Stimulated activated CD8-positive, alpha-beta memory T cell treated with anti-CD3 and anti-CD28 coated beads, Interleukin-7, amount 100 ng/mL, for 1 hour (primary cell): ENCODE measurements at regions not wholly inside any gene's neighbourhood (a gene's known extent, or its start where the extent isn't known, plus 50 kb on each side); places are given as distances from the start of the nearest gene placed in this dataset.

Experiments
- DNase-seq, 2 donors: peaks; one replicate each; pipeline ENCODE4 v3.0.0-alpha.2; 2020; ENCODE audit warnings: low read depth in 2 of 2

GRCh38 chr6:134529305-134529704 lies 211.4 kb upstream of the SGK1 start:
- no peak for DNase-seq

- no peak for DNase-seq
Measured at GRCh38 chr6:134527108-134527787, 209.3 kb upstream of the SGK1 start.

DNA sequence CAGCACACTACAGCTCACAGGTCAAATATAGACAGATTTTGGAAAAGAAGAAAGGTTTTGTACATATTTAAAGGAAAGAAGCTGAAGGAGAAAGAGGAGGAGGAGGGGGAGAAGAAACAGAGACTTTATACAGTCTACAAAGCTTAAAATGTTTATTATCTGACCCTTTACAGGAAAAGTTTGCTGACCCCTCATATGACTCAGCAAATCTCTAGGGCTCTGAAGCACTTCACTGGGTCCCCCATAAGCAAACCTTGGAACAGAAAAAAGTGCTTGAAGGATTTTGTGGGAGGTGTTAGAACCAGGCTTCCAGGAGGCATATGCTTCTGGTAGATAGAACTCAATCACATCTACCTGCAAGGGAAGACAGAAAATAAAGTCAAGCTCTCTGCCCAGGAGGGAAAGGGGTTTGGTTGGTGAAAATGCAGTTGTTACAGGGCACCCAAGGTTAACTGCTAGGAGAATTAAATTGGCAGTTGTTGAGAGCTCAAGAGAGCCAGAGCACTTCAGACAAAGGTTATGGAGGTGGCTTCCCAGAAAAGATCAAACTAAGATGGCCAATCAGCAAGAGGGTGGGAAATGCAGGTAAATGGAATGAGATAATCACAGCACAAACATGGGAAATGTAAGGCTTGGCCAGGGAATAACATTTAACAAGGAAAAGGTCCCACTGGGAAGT lies 207.4 kb upstream of the SGK1 start:
- DNase-seq: no peak

DNA sequence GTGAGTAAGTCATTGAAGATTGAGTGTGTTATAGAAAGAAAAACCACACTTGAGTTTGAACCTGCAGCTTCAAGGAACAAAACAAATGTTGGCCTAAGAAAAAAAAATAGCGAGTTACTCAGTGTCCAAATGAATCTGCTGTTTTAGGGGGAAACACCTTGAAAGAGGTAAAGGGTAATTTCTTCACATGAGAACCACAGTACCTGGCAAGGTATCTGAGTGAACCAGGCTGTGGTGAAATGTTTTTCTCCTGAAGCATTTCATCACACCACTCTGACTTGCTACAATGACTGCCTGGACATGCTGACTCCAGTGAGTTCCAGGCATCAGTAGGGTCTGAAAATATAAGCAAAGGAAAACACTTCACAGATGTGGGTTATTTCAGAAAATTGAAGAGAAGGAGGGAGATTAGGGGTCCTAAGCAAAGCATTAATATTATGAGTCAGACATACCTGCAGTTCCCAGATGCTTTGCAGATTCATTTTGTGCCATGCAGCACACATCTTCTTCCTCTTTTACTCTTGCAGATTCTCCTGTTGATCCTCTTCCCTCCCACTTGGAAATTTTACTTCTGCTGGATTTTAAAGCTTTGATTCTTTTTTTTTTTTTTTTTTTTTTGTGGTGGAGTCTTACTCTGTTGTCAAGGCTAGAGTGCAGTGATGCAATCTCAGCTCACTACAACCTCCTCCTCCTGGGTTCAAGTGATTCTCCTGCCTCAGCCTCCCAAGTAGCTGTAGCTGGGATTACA lies 206.2 kb upstream of the SGK1 start:
- DNase-seq: no peak

- no peak for DNase-seq
Measured at GRCh38 chr6:134523051-134523450, 205.1 kb upstream of the SGK1 start.

DNA sequence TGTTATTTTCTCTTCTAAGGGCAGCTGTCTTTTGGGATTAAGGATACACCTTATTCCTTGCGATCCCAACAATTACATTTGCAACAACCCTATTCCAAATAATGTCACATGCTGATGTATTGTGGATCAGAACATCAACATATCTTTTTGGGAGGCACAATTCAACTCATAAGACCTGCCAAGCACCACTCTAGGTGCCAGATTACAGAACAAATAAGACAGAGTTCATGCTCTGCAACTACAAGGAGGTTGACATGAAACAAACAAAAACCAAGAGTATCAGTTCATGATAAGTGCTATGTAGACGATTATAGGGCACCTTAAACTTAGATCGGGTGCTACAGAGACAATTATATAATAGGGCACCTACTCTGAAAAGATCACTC lies 203.2 kb upstream of the SGK1 start:
- DNase-seq: no peak

GRCh38 chr6:134520181-134521115 lies 202.5 kb upstream of the SGK1 start:
- no peak for DNase-seq

GRCh38 chr6:134519465-134519864 lies 201.6 kb upstream of the SGK1 start:
- DNase-seq: no peak

DNA sequence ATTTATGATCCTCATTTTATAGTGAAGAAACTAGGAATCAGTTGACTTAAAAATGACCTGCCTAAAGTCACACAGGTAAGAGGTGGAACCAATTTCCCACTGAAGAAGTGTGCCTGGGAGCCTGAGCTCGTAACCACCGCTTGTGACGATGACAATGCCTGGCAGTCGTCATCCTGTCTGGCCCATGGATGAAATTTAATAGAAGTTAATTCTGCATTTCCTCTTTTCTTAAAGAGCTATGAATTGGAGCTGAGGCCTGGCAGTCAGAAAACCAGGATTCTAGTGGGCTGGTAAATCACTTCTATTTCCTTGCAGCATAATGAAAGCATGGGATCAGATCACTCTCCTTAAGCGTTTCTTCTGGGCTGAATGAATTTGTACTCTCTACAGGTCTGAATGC lies 200.0 kb upstream of the SGK1 start:
- DNase-seq: no peak

- no peak for DNase-seq
Measured at GRCh38 chr6:134517145-134517658, 199.3 kb upstream of the SGK1 start.

DNA sequence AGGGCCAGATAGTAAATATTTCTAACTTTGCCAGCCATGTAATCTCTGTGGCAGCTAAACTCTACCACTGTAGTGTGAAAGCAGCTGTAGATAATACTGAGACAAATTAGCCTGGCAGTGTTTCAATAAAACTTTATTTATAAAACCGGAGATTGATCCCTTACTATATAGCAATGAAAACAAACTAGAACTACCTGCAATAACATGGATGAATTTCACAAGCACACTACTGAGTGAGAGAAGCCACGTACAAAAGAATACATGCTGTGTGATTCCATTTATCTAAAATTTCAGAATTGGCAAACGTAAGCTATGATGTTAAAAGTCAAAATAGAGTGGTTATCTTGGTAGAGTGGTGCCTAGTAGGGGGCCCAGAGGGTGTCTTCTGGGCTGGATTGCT lies 198.7 kb upstream of the SGK1 start:
- DNase-seq: no peak

- no peak for DNase-seq
Measured at GRCh38 chr6:134515986-134516385, 198.1 kb upstream of the SGK1 start.

DNA sequence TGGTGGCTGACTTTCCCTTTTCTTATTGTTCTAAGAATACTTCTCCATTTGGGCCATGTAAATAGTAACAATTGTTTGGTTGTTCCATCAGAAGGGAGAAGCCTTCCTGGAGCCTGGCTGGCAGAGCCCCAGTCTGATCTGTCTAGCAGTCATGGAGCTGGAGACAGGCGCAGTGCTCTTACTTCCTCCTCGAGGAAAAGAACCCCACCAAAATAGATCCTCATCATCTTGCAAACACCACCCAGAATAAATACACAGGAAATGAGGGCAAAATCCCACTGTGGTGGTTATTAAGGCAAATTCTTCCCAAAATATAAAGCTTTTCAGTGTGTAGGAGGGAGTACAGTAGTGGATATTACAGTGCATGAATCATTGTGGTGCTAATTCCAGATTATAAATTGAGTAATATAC lies 195.1 kb upstream of the SGK1 start:
- DNase-seq: no peak

DNA sequence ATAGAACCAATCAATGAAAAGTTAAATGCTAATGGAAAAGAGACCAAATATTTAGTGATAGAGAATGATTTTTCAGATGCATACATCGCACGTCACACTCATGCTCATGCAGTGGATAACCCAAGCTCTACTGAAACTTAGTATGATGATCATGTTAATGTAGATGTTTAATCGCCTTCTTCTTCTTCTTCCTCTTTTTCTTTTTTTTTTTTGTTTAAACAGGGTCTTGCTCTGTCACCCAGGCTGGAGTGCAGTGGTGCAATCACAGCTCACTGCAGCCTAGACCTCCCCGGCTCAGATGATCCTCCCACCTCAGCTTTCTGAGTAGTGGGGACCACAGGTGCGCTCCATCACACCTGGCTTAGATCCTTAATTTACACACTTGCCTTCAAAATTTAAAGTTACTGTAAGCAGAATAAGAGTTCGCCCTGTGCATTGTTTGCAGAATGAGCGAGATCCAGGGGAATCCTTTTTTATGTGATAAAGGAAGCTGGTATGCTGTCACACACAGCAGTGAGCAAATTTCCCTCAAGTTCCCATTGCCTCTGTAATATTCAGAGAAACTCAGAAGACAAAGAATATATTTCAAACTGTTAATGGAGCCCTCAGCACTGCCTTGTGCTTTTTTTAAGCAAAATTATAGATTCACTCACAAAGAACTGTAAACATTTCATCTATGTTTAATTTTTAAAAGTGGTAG lies 194.2 kb upstream of the SGK1 start:
- no peak for DNase-seq

DNA sequence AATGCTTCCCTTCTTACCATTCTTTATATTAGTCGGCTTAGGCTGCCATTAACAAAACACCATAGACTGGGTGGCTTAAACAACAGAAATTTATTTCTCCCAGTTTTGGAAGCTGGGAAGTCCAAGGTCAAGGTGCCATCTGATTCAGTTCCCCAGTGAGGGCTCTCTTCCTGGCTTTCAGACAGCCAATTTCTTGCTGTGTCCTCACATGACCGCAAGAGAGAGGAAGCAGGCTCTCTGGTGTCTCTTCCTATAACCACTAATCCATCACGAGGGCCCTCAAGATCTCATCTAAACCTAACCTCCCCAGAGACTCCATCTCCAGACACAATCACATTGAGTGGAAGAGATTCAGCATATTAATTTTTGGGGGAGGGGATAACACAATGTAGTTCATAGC lies 193.0 kb upstream of the SGK1 start:
- no peak for DNase-seq

DNA sequence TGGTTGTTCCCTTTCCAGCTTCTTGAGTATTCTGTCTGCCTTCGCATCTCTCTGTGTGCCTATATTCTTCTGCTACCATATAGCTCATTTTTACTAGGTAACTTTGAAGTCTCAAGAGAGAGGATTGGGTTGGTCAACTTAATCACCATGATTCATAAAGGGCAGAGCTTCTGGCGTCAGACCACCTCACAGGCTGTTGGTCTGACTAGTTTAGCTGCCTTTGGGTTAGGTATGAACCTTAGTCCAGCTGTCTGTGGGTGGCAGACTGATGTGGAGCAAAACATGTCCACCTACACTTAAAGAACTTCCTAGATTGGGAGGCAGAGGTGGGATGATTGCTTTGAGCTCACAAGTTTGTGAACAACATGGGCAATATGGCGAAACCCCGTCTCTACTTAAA lies 192.2 kb upstream of the SGK1 start:
- DNase-seq: no peak

DNA sequence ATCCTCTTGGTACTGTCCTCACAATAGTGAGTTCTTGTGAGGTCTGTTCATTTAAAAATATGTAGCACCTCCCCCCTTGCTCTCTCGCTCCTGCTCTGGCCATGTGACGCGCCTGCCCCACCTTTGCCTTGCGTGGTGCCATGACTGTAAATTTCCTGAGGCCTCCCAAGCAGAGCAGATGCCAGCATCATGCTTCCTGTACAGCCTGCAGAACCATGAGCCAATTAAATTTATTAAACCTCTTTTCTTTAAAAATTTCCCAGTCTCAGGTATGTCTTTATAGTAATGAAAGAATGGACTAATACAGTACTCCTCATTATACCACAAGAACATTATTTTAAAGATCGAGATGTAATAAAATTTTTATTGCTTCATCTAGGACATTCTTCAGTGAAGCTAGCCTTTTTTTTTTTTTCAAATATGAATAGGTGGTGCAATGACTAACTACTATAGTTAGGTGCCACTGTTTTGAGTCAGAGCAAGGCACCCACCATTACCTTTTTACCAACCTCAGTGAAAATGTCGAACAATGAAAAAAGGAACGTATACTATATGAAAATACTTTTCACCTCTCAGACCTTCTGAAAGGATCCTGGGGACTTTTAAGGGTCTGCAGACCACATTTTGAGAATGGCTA lies 191.1 kb upstream of the SGK1 start:
- DNase-seq: no peak

DNA sequence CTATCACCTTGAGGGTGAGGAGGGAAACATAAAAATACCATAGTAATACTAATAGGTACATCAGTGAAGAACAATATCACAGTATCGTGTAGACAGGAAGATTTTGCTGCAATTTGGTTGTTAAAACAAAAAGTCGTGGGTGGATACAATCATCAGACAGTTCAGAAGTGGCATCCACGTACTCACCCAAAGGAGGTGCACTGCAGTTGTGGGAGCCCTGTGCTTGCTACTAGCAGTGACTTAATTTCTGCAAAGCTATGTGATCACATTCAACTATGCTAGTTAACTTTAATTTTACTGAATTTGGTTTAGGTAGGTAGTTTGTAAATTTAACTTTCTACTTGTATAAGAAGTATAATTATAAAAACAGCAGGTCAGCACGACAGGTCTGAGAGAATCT lies 188.2 kb upstream of the SGK1 start:
- DNase-seq: no peak

DNA sequence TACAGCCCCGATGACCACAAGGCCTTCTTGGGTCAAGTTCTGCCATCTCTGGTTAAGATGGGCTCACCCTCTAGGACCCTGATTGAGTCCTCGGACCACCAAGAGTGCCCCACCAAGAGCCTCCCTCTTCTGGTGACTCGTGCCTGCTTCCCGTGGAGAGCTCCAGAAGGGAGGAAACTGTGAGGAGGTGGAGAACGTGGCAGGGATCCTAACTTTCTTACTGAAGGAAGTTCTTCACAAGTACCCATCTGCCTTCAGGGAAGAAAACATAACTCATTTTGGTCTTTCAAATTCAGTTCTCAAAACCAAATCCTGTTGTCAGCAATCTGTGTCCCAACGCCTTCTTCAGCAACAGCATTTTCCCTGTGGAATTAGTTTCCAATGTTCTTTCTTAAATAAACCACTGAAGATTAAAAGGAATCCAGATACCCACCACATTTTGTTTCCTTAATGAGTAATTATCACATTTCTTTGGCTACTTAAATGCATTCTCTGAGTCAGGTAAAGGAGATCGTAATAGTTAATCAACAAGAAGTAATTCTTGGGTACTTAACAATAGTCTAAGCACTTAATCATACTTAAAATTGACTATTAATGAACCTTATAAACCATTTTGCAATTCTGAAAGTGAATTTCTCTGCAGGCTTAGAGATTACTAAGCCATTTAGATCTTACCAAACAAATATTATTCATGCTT lies 185.8 kb upstream of the SGK1 start:
- no peak for DNase-seq
